Lung (tissue), 11 donors: ENCODE measurements at regions not wholly inside any gene's neighbourhood (a gene's known extent, or its start where the extent isn't known, plus 50 kb on each side); places are given as distances from the start of the nearest gene placed in this dataset.

ENCODE experiments used
- ATAC-seq: fragments of 200-7000 bp; cut with Tn5 transposase; one replicate; pipeline ENCODE4 v1.9.1; 2020; ENCODE audit warnings: moderate number of reproducible peaks; ENCODE audit not compliant: insufficient read depth, low FRiP score
- DNase-seq, 3 donors: peaks; one replicate each; pipeline ENCODE4 v3.0.0-alpha.2; 2013 to 2017
- H3K27ac ChIP-seq, 2 donors: one replicate each; pipeline ENCODE4 v1.5.1; 2013; ENCODE audit warnings: mild to moderate bottlenecking in 2 of 2, moderate library complexity in 2 of 2, control low read depth in 1 of 2, inconsistent platforms in 1 of 2, low read depth in 1 of 2, low read length in 1 of 2
- H3K27me3 ChIP-seq, 3 donors: one replicate each; pipeline ENCODE4 v1.5.1; 2013; ENCODE audit warnings: low read length in 2 of 3; ENCODE audit not compliant: control insufficient read depth in 3 of 3, insufficient read depth in 3 of 3
- H3K36me3 ChIP-seq, 4 donors: one replicate each; pipeline ENCODE4 v1.5.1; 2013; ENCODE audit warnings: low read length in 4 of 4, mild to moderate bottlenecking in 1 of 4, moderate library complexity in 1 of 4; ENCODE audit not compliant: control insufficient read depth in 4 of 4, insufficient read depth in 4 of 4
- H3K4me1 ChIP-seq, 5 donors: one replicate each; pipeline ENCODE4 v1.5.1; 2013; ENCODE audit warnings: low read length in 5 of 5, mild to moderate bottlenecking in 2 of 5, moderate library complexity in 1 of 5; ENCODE audit not compliant: control insufficient read depth in 5 of 5, insufficient read depth in 5 of 5
- H3K4me3 ChIP-seq: one replicate; pipeline ENCODE4 v1.5.1; 2013; ENCODE audit warnings: mild to moderate bottlenecking, control low read depth, moderate library complexity
- H3K9ac ChIP-seq, 2 donors: one replicate each; pipeline ENCODE4 v1.5.1; 2013; ENCODE audit warnings: low read length in 2 of 2, control low read depth in 1 of 2; ENCODE audit not compliant: insufficient read depth in 1 of 2
- H3K9me3 ChIP-seq, 4 donors: one replicate each; pipeline ENCODE4 v1.5.1; 2013; ENCODE audit warnings: low read length in 3 of 4, mild to moderate bottlenecking in 1 of 4, moderate library complexity in 1 of 4; ENCODE audit not compliant: control insufficient read depth in 4 of 4, insufficient read depth in 3 of 4
- WGBS, 2 donors: extraction: QIAGEN DNeasy Blood & Tissue Kit; methylation state at CpG; one replicate each; pipeline ENCODE4 v1.1.7; 2013; 5-methylcytosine and 5-hydroxymethylcytosine counted together
- TF ChIP-seq, protein P1 (sequence below): IDR thresholded peaks from 2 replicates; pipeline ENCODE4 v1.5.1; 2012; ENCODE audit warnings: mild to moderate bottlenecking; ENCODE audit errors: control extremely low read depth, extremely low read depth
- donor health status: control.
- donor health status: control.
- donor health status: Bipolar disorder and iron deficiency.
- donor health status: healthy.
- donor health status: DM: yes; HTN: yes; CAD: no.

DNA sequence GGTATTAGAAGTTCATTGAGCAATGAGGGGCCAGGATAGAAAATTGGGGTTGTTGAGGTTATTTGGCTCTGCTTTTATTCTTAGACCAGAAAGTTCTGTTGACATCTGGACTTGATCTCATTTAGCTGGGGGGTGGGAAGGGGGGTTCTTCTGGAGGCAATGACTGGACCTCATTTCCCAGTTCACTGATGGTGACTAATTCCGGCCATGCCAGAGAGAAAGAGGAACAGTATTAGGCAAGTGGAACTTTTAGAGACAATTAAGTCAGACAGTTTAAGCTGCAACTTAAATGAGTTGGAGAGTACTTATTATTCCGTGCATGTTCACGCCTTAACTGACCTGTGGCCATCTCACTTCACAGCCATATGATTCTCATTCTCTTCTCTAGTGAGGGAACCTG is 512.5 kb downstream of the REEP3 start:
- Histone ChIP-seq H3K4me3 (no peak overlapping the region), H3K36me3 (no peaks in the 10 kb centered on the region), H3K9ac (no peak overlapping the region), H3K27ac (no peak overlapping the region), H3K9me3 (no peaks in the 10 kb centered on the region), H3K4me1 (peaks cover 0 to 19% (median 0%) of the 10 kb centered on the region in 5 donors), H3K27me3 (no peaks in the 10 kb centered on the region)
- WGBS, 2 donors: 76 to 89% methylated on average over 3 of the region's 3 CpGs
- ATAC-seq (no peak), DNase-seq (no peak)
- TF ChIP-seq, protein P1, sequence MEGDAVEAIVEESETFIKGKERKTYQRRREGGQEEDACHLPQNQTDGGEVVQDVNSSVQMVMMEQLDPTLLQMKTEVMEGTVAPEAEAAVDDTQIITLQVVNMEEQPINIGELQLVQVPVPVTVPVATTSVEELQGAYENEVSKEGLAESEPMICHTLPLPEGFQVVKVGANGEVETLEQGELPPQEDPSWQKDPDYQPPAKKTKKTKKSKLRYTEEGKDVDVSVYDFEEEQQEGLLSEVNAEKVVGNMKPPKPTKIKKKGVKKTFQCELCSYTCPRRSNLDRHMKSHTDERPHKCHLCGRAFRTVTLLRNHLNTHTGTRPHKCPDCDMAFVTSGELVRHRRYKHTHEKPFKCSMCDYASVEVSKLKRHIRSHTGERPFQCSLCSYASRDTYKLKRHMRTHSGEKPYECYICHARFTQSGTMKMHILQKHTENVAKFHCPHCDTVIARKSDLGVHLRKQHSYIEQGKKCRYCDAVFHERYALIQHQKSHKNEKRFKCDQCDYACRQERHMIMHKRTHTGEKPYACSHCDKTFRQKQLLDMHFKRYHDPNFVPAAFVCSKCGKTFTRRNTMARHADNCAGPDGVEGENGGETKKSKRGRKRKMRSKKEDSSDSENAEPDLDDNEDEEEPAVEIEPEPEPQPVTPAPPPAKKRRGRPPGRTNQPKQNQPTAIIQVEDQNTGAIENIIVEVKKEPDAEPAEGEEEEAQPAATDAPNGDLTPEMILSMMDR: no peak

DNA sequence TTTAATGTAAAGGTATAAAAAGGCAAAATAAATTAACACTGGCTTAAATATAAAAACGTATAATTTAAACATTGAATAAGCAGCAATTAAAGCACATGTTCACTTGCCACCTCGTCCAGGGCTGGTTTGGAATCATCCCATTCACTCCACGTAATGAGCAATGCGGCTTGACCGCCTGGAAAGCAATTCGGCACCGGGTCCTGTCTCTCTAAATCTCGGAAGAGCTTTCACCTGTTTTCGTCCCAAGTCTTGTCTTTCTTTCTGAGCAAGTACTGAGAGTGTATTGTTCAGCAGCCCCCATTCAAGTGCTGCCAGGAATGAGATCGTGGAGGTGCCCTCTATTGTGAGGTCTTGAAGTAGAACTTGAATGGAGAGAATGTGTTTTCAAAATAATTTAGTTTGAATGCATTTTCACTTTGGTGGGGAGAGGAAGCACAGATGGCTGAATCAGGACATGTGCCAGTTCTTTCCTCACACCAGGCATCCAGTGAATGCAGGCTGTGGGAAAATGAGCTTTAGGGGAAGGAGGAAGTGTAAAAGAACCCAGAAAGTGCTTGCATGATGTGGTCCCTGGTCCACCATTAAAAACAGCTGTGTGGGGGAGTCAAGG is 515.2 kb downstream of the REEP3 start:
- peak; percentile 20 to 76 (median 47) for DNase-seq
- H3K4me1 ChIP-seq: peaks cover 0 to 24% (median 0%) of the 10 kb centered on the region in 5 donors
- no peak overlapping the region for H3K27ac ChIP-seq
- H3K9me3 ChIP-seq: no peaks in the 10 kb centered on the region
- 54 to 73% methylated on average over 10 of the region's 10 CpGs for WGBS, 2 donors
- H3K9ac ChIP-seq: no peak overlapping the region
- H3K36me3 ChIP-seq: no peaks in the 10 kb centered on the region
- ATAC-seq: no peak
- H3K4me3 ChIP-seq: no peak overlapping the region
- H3K27me3 ChIP-seq: no peaks in the 10 kb centered on the region
- TF ChIP-seq, protein P1: no peak

DNA sequence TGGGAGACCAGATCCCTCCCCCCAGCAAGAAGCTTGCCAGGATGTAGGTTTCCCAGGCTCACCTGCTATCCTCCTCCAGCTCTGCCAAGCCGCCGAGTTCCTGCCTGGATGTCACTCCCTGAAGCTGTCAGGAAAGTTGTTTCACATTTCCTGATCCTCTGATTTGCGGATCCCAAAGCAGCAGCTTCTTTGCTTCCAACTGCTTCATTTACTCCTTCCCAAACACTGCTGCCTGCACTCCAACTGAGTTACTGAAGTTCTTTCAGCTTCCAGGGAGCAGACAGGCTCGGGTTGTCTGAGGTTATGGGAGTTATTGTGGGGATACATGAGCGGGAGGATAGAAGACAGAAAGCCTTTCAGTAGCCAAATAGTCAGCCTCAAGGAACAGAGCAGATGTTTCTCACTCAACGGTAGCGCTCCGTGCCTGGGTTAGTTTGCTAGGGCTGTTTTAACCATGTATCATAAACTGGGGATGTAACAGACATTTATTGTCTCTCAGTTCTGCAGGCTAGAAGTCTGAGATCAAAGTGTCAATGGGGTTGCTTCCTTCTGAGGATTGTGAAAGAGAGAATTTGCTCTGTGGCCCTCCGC is 516.0 kb downstream of the REEP3 start:
- H3K9me3 ChIP-seq: no peaks in the 10 kb centered on the region
- no peak overlapping the region for H3K27ac ChIP-seq
- TF ChIP-seq, protein P1: no peak
- no peak overlapping the region for H3K9ac ChIP-seq
- 58 to 77% methylated on average over 9 of the region's 9 CpGs for WGBS, 2 donors
- H3K4me3 ChIP-seq: no peak overlapping the region
- ATAC-seq (no peak), DNase-seq (peak in 1 of 3 donors; percentile 33)
- no peaks in the 10 kb centered on the region for H3K36me3 ChIP-seq
- no peaks in the 10 kb centered on the region for H3K27me3 ChIP-seq
- peaks cover 0 to 26% (median 0%) of the 10 kb centered on the region in 5 donors for H3K4me1 ChIP-seq
